K562 (cell line): ENCODE measurements at regions not wholly inside any gene's neighbourhood (a gene's known extent, or its start where the extent isn't known, plus 50 kb on each side); places are given as distances from the start of the nearest gene placed in this dataset.

Source experiments
- ARNT ChIP-seq, 2 experiments: fragments of 450-650 bp; IDR thresholded peaks; 2 replicates each; pipeline ENCODE4 v1.6.1; 2016; ENCODE audit warnings: mild to moderate bottlenecking in 1 of 2
- HLTF ChIP-seq: fragments of 450-650 bp; IDR thresholded peaks from 2 replicates; pipeline ENCODE4 v1.6.1; 2016
- JUND ChIP-seq, 2 experiments: IDR thresholded peaks; 2 replicates in 1 of 2; 3 replicates in 1 of 2; pipeline ENCODE4 v1.6.1; 2011; ENCODE audit warnings: borderline replicate concordance in 2 of 2, low read depth in 2 of 2, low read length in 2 of 2, improper control_type of control experiment in 1 of 2, missing biosample characterization in 1 of 2, missing genetic modification characterization in 1 of 2, missing genetic modification reagents in 1 of 2
- KLF16 ChIP-seq: IDR thresholded peaks from 2 replicates; pipeline ENCODE4 v1.6.1; 2016; ENCODE audit warnings: antibody characterized with exemption
- MAFF ChIP-seq: IDR thresholded peaks from 2 replicates; pipeline ENCODE4 v1.6.1; 2012; ENCODE audit warnings: low read length, improper control_type of control experiment
- NR1H2 ChIP-seq: sonication (generic); formaldehyde crosslinking; IDR thresholded peaks from 2 replicates; pipeline ENCODE4 v1.4.0; 2020; ENCODE audit warnings: mild to moderate bottlenecking, missing genetic modification reagents
- NRF1 ChIP-seq, 2 experiments: fragments of 450-650 bp; IDR thresholded peaks in 1 of 2; conservative IDR thresholded peaks in 1 of 2; 2 replicates each; pipeline ENCODE4 v1.6.1; 2014; ENCODE audit warnings: mild to moderate bottlenecking in 2 of 2
- PHF21A ChIP-seq: fragments of 450-650 bp; IDR thresholded peaks from 2 replicates; pipeline ENCODE4 v1.6.1; 2017; ENCODE audit warnings: low read depth, borderline replicate concordance
- SIN3A ChIP-seq, 2 experiments: fragments of 150-350 bp in 1 of 2; IDR thresholded peaks; 2 replicates each; pipeline ENCODE4 v1.6.1; 2011 to 2016; ENCODE audit warnings: borderline replicate concordance in 2 of 2, low read depth in 2 of 2, low read length in 2 of 2, mild to moderate bottlenecking in 2 of 2, moderate library complexity in 2 of 2; ENCODE audit not compliant: control insufficient read depth in 1 of 2
- SMAD4 ChIP-seq: fragments of 250-450 bp; sonication (Bioruptor Pico); conservative IDR thresholded peaks from 2 replicates; pipeline ENCODE4 v1.8.0; 2021; ENCODE audit warnings: inconsistent platforms, mild to moderate bottlenecking, moderate library complexity
- ZFX ChIP-seq: sonication (generic); formaldehyde crosslinking; IDR thresholded peaks from 2 replicates; pipeline ENCODE4 v1.8.0; 2022; ENCODE audit warnings: mild to moderate bottlenecking, missing genetic modification reagents, moderate library complexity
- TF ChIP-seq, protein P1 (sequence below): sonication (generic); formaldehyde crosslinking; IDR thresholded peaks from 2 replicates; pipeline ENCODE4 v1.9.0; 2022; ENCODE audit warnings: mild to moderate bottlenecking, missing genetic modification reagents

DNA sequence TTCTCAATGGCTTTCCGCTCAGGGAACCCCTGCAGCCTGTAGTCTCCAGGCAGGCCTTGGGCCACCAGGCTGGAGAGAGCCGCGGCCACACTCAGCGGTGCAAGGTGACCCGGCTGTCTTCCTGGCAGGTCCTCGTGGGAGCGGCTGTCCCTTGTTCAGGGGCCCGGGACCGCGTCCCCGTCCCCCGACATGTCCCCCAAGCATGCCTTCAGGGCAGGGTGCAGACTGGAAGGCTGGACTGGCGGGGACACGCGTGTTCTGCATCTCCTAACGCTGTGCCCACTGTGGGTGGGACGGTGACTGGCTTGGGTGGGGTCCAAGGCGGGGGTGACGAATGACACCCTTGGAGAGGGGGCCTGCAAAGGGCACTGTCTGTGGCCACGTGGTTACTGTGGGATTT is 93.6 kb downstream of the WTIP start:
- TF ChIP-seq SIN3A (IDR thresholded peaks at IDR 0.05; ENCODE audit: borderline replicate concordance in 2 of 2, control insufficient read depth in 1 of 2, low read depth in 2 of 2, low read length in 2 of 2) (no peak), ARNT (IDR thresholded peaks at IDR 0.05) (no peak), MAFF (no peak), HLTF (no peak), NRF1 (conservative IDR thresholded peaks at IDR 0.05 in 1 of 2, IDR thresholded peaks at IDR 0.05 in 1 of 2) (no peak), JUND (IDR thresholded peaks at IDR 0.05; ENCODE audit: borderline replicate concordance, low read depth, low read length) (no peak), JUND (tag; IDR thresholded peaks at IDR 0.05; ENCODE audit: borderline replicate concordance, low read depth, low read length) (no peak), NR1H2 (CRISPR knock-in tag) (no peak), KLF16 (no peak), PHF21A (no peak), SMAD4 (CRISPR knock-in tag) (no peak), ZFX (CRISPR knock-in tag) (no peak)
- TF ChIP-seq, protein P1, sequence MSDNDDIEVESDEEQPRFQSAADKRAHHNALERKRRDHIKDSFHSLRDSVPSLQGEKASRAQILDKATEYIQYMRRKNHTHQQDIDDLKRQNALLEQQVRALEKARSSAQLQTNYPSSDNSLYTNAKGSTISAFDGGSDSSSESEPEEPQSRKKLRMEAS (CRISPR knock-in tag), result no peak
